ENCODE measurements at regions not wholly inside any gene's neighbourhood (a gene's known extent, or its start where the extent isn't known, plus 50 kb on each side); places are given as distances from the start of the nearest gene placed in this dataset.
"Not testable (repeated sequence)": the region's sequence is repeated elsewhere in the genome, so short reads cannot be mapped to it uniquely, and the experiment has no call there.

- no peaks in the 10 kb centered on the region for H3K27me3 Mint-ChIP-seq
- no peak for DNase-seq
- H3K36me3 Mint-ChIP-seq: no peaks in the 10 kb centered on the region
- no peak overlapping the region for H3K4me3 Mint-ChIP-seq
- no peak for ATAC-seq (replicated peaks)
- peaks cover 13 to 14% of the 10 kb centered on the region in 2 donors for H3K9me3 Mint-ChIP-seq
- H3K4me1 Mint-ChIP-seq: no peaks in the 10 kb centered on the region
- H3K27ac Mint-ChIP-seq: no peak overlapping the region
Measured at GRCh38 chr1:105533996-105534395, 1522.5 kb upstream of the PRMT6 start.

DNA sequence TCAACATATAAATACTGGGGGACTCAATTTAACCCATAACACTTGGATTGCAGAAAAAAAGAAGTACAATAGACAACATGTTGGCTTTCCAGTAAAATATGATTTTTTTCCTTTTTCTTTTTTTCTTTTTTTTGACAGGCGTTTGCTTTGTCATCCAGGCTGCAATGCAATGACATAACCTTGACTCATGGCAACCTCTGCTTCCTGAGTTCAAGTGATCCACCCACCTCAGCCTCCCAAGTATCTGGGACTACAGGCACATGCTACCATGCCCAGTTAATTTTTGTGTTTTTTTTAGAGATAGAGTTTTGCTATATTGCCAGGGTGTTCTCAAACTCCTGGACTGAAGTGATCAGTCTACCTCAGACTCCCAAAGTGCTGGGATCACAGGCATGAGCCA lies 1512.0 kb upstream of the PRMT6 start:
- Mint-ChIP-seq H3K4me1 (no peaks in the 10 kb centered on the region), H3K9me3 (peaks cover 4% of the 10 kb centered on the region in 2 donors), H3K27ac (no peak overlapping the region), H3K36me3 (no peaks in the 10 kb centered on the region), H3K4me3 (no peak overlapping the region), H3K27me3 (no peaks in the 10 kb centered on the region)
- ATAC-seq (replicated peaks) (no peak), DNase-seq (no peak)

- DNase-seq (no peak), ATAC-seq (replicated peaks) (no peak)
- Mint-ChIP-seq H3K27ac (no peak overlapping the region), H3K4me1 (no peaks in the 10 kb centered on the region), H3K27me3 (no peaks in the 10 kb centered on the region), H3K36me3 (no peaks in the 10 kb centered on the region), H3K4me3 (no peak overlapping the region), H3K9me3 (no peaks in the 10 kb centered on the region)
Measured at GRCh38 chr1:105556266-105556665, 1500.2 kb upstream of the PRMT6 start.

DNA sequence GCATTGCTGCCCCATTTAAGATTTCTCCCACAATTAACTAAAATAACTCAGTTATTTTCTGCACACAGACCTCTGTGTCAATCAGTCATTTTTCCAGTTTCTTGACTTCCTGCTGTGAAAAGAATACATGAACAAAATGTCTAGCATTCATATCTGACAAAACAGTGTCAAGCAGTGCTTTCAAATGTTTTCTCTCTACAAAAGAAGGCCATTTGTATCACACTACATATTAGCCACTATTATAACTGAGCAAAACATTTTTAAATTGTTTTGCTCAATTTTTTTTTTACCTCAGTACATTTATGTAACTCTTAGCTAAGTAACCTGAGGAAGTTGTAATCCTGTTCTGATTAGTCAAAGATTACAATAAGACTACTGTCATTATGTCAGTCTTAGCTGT lies 1498.5 kb upstream of the PRMT6 start:
- Mint-ChIP-seq H3K36me3 (no peaks in the 10 kb centered on the region), H3K27ac (no peak overlapping the region), H3K4me1 (no peaks in the 10 kb centered on the region), H3K4me3 (no peak overlapping the region), H3K27me3 (no peaks in the 10 kb centered on the region), H3K9me3 (peaks cover 0 to 2% of the 10 kb centered on the region in 2 donors)
- ATAC-seq (replicated peaks): no peak
- no peak for DNase-seq

DNA sequence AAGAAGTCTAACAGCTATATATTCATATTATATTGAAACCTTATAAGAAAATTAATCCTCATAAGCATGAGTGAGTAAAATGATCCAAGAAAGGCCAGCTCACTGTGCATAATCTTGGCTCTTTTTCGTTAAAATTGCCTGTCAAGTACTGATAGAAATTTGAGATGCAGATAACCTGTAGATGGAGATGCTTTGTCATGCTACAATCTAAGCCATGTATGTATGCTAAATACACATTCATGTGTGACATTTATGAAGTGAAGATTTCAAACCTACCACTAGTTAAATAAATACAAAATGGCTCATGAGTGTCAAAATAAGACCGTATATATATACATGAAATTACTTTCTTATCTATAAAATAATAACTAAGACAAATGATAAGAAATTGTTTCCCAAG lies 1491.5 kb upstream of the PRMT6 start:
- Mint-ChIP-seq H3K4me3 (no peak overlapping the region), H3K27me3 (no peaks in the 10 kb centered on the region), H3K36me3 (no peaks in the 10 kb centered on the region), H3K4me1 (no peaks in the 10 kb centered on the region), H3K9me3 (peaks cover 0 to 2% of the 10 kb centered on the region in 2 donors), H3K27ac (no peak overlapping the region)
- ATAC-seq (replicated peaks) (no peak), DNase-seq (no peak)

- DNase-seq (no peak), ATAC-seq (replicated peaks) (no peak)
- Mint-ChIP-seq H3K4me3 (no peak overlapping the region), H3K27ac (no peak overlapping the region), H3K9me3 (no peaks in the 10 kb centered on the region), H3K4me1 (no peaks in the 10 kb centered on the region), H3K27me3 (no peaks in the 10 kb centered on the region), H3K36me3 (no peaks in the 10 kb centered on the region)
Measured at GRCh38 chr1:105585791-105586190, 1470.7 kb upstream of the PRMT6 start.

DNA sequence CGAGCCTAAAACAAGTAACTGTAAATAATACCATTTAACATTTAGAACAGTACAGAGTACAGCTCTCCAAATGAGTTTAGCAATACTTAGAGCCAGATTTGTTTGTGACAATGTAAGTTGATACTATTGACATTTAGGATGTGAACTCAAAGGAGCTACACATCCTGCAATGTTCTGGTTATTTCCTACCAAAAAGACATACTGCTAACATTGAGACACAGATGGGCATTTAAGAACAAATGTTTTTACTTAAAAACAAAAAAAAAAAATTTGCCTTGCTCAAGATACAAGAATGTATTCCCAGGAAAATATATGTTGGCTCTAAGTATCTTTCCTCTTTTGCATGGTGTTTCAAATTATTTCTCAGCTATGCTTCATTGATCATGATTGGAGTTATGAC lies 1464.8 kb upstream of the PRMT6 start:
- ATAC-seq (replicated peaks): no peak
- Mint-ChIP-seq H3K27me3 (no peaks in the 10 kb centered on the region), H3K4me1 (no peaks in the 10 kb centered on the region), H3K27ac (no peak overlapping the region), H3K36me3 (no peaks in the 10 kb centered on the region), H3K4me3 (no peak overlapping the region), H3K9me3 (peaks cover 0 to 4% of the 10 kb centered on the region in 2 donors)
- DNase-seq: no peak

DNA sequence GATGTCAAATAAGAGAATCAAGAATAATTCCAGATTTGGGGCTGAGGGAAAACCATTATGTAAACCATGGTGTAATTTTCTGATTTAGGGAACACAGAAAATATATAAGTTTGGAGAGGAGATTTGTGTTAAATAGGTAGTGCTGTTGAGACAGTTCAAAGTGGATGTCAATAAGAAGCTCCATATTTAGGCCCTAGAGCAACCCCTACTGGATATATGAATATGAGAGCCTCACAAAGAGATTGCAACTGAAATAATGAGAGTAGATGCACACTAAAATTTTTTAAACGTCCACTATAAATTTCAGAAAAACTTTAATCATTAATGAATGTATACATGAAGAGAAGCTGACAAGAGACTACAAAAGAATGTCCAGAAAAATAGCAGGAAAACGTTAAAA lies 1447.8 kb upstream of the PRMT6 start:
- Mint-ChIP-seq H3K4me1 (no peaks in the 10 kb centered on the region), H3K27me3 (no peaks in the 10 kb centered on the region), H3K27ac (no peak overlapping the region), H3K36me3 (no peaks in the 10 kb centered on the region), H3K4me3 (no peak overlapping the region), H3K9me3 (peaks cover 0 to 1% of the 10 kb centered on the region in 2 donors)
- ATAC-seq (replicated peaks) (no peak), DNase-seq (no peak)

- H3K4me3 Mint-ChIP-seq: no peak overlapping the region
- ATAC-seq (replicated peaks): no peak
- no peak for DNase-seq
- no peaks in the 10 kb centered on the region for H3K27me3 Mint-ChIP-seq
- H3K27ac Mint-ChIP-seq: no peak overlapping the region
- H3K9me3 Mint-ChIP-seq: peaks cover 2 to 4% of the 10 kb centered on the region in 2 donors
- H3K4me1 Mint-ChIP-seq: no peaks in the 10 kb centered on the region
- H3K36me3 Mint-ChIP-seq: no peaks in the 10 kb centered on the region
Measured at GRCh38 chr1:105626276-105626987, 1430.0 kb upstream of the PRMT6 start.

DNA sequence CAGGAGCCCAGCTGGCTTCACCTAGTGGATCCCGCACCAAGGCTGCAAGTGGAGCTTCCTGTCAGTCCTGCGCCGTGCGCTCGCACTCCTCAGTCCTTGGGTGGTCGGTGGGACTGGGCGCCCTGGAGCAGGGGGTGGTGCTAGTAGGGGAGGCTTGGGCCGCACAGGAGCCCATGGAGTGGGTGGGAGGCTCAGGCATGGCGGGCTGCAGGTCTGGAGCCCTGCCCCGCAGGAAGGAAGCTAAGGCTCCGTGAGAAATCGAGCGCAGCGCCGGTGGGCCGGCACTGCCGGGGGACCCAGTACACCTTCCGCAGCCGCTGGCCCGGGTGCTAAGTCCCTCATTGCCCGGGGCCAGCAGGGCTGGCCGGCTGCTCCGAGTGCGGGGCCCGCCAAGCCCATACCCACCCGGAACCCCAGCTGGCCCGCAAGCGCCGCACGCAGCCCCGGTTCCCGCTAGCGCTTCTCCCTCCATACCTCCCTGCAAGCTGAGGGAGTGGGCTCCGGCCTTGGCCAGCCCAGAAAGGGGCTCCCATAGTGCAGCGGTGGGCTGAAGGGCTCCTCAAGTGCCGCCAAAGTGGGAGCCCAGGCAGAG lies 1425.2 kb upstream of the PRMT6 start:
- DNase-seq; H3K36me3 Mint-ChIP-seq; H3K4me1 Mint-ChIP-seq; H3K27me3 Mint-ChIP-seq; H3K9me3 Mint-ChIP-seq; H3K4me3 Mint-ChIP-seq; ATAC-seq (replicated peaks); H3K27ac Mint-ChIP-seq: not testable (repeated sequence)

DNA sequence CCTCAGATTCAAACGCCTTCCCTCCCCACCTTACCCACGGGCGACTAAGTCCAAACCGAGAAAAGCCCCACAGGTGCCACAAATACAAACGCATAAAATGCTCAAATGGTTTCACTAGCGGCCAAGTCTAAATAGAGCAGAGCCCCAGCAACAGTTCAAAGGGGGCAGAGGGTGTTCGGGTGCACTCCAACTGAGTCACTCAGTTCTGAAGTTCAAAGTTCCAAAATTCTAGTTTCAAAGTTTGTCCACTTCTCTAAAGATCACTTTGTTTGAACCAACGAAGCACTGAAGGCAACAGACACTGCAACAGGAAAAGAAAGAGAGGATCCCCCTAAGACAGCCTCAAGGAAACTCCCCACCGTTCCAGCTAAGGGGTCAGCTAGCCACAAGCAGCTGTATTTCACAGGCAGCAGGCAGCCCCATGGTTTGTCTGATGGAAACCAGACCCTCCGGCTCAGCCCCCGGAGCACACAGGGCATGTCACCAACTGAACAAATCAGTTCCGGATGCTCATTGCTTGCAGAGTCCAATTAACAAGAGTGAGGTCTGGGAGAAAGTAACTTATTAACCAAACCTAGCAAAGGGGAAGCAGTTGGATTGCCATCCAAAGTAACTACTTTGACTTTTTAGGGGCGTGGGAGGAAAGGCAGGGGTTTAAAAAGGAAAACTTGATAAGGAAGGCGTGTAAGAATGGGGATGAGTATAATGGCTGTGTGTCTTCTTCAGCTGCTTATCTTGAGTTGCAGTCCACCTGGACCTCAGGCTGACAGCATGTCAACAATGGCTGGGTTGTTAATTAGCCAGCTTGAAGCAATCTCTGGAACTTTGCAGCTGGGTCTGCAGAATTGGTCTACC lies 1423.9 kb upstream of the PRMT6 start:
- Mint-ChIP-seq H3K27ac (no peak overlapping the region), H3K4me3 (no peak overlapping the region), H3K27me3 (no peaks in the 10 kb centered on the region), H3K36me3 (no peaks in the 10 kb centered on the region), H3K9me3 (peaks cover 2 to 4% of the 10 kb centered on the region in 2 donors), H3K4me1 (no peaks in the 10 kb centered on the region)
- ATAC-seq (replicated peaks): no peak
- DNase-seq: no peak

DNA sequence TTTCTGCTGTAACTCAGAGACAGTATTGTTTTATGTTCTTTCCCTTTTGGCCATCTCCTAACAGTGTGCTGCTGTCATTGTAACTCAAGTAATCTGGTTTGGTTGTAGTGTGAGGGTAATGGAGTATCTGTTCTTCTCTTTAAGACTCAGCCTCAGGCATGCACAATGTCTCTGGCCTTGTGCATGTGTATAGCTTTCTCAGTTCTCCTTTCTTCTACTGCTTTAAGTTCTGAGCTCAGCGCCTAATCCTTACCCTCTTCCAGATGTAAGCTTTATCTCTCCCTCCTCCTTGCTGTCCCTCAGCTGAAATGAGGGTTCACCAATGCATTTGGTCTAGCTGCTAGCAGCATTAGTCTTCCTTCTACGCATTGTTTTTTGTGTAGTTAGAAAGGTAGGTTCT lies 1420.4 kb upstream of the PRMT6 start:
- H3K36me3 Mint-ChIP-seq: no peaks in the 10 kb centered on the region
- no peaks in the 10 kb centered on the region for H3K4me1 Mint-ChIP-seq
- no peak overlapping the region for H3K27ac Mint-ChIP-seq
- ATAC-seq (replicated peaks): peak; percentile 23 to 33
- DNase-seq: no peak
- no peaks in the 10 kb centered on the region for H3K27me3 Mint-ChIP-seq
- H3K9me3 Mint-ChIP-seq: peaks cover 0 to 4% of the 10 kb centered on the region in 2 donors
- H3K4me3 Mint-ChIP-seq: no peak overlapping the region

DNA sequence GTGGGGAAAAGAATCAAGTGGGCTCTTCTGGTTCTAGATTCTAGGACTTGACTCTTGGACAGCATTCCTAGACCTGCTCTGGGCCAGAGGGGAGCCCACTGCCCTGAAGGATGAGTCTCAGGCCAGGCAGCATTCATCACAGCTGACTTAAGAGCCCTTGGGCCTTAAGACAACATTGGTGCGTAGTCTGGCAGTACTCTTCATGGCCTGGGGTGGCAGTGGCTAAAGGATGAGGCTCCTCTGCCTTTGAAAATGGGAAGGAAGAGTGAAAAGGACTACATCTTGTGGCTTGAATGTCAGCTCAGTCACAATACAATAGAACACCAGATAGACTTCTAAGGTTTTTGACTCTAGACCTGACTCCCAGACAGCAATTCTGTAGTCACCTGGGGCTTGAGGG lies 1415.1 kb upstream of the PRMT6 start:
- H3K4me1 Mint-ChIP-seq: no peaks in the 10 kb centered on the region
- H3K4me3 Mint-ChIP-seq: no peak overlapping the region
- H3K9me3 Mint-ChIP-seq: no peaks in the 10 kb centered on the region
- no peak for DNase-seq
- no peaks in the 10 kb centered on the region for H3K27me3 Mint-ChIP-seq
- no peaks in the 10 kb centered on the region for H3K36me3 Mint-ChIP-seq
- H3K27ac Mint-ChIP-seq: no peak overlapping the region
- ATAC-seq (replicated peaks): no peak

- no peak overlapping the region for H3K27ac Mint-ChIP-seq
- no peaks in the 10 kb centered on the region for H3K4me1 Mint-ChIP-seq
- H3K9me3 Mint-ChIP-seq: no peaks in the 10 kb centered on the region
- no peak overlapping the region for H3K4me3 Mint-ChIP-seq
- DNase-seq (no peak), ATAC-seq (replicated peaks) (no peak)
- H3K27me3 Mint-ChIP-seq: no peaks in the 10 kb centered on the region
- no peaks in the 10 kb centered on the region for H3K36me3 Mint-ChIP-seq
Measured at GRCh38 chr1:105652109-105652508, 1404.4 kb upstream of the PRMT6 start.

DNA sequence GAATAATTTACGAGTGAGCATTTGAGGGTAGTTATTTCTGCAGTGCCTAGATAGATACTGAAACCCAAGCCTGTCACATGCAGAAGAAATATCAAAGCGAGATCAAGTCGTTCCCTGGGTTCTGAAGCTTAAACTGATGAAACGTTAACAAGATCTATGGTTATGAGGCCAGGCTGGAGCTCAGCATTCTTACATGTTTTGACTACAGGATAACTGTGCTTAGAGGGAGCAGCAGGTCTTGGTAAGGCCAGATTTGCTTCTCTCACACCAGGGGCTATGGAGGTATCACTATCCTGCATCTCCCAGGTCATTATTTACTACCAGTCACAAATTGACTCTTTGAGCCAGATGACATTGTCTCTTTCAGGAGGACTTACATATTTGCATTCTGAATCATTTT lies 1401.4 kb upstream of the PRMT6 start:
- peaks cover 2 to 4% of the 10 kb centered on the region in 2 donors for H3K9me3 Mint-ChIP-seq
- no peak overlapping the region for H3K4me3 Mint-ChIP-seq
- no peaks in the 10 kb centered on the region for H3K27me3 Mint-ChIP-seq

More for the DNA sequence above, 1401.4 kb upstream of the PRMT6 start:
- DNase-seq (no peak), ATAC-seq (replicated peaks) (no peak)
- Mint-ChIP-seq H3K4me1 (no peaks in the 10 kb centered on the region), H3K36me3 (no peaks in the 10 kb centered on the region), H3K27ac (no peak overlapping the region)

Measured in stimulated activated naive B cell treated with anti-CD40 and anti-IgM and Interleukin-4, amounts not matched to agents 10 μg/mL and 1 μg/mL and 100 μg/mL, for 72 hours (primary cell).